ENCODE measurements at regions not wholly inside any gene's neighbourhood (a gene's known extent, or its start where the extent isn't known, plus 50 kb on each side); places are given as distances from the start of the nearest gene placed in this dataset.
"Not testable (repeated sequence)": the region's sequence is repeated elsewhere in the genome, so short reads cannot be mapped to it uniquely, and the experiment has no call there.

DNA sequence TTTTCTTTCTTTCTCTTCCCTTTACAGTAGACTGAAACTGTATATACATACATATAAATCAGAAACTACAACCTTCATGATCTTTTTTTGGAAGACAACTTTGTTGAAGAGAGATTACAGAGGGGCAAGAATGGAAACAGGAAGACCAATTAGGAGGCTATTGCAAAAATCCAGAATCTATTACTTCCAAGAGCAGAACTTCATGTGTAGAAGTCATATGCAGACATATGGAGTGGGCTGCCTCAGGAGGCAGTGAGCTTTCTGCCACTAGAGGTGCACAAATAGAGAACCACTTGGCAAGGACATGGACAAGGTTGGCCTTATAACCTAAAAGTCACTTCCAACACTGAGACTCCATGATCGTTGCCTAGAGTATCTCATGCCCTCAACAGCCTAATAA, 157.8 kb upstream of the NR4A3 start:
- in situ Hi-C loops (cut with HindIII; ENCODE audit: low sequenced_read_pairs): no loop called here

DNA sequence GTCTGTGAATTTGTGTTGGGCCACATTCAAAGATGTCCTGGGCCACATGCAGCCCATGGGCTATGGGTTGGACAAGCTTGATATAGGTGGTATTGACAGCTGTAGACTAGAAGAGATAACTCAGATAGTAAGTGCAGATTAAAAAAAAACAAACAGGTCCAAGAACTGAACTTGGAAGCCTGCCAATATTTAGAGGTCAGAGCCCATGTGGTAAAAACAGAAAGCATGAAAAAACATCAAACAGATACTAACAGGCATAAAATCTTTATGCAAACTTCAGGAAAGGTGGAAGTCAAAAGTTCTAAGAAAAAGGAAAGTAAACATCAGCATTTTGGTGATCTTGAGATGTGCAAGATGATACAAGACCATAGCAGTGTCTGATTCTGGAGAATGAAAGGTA, 155.1 kb upstream of the NR4A3 start:
- in situ Hi-C loops (cut with HindIII; ENCODE audit: low sequenced_read_pairs): no loop called here

DNA sequence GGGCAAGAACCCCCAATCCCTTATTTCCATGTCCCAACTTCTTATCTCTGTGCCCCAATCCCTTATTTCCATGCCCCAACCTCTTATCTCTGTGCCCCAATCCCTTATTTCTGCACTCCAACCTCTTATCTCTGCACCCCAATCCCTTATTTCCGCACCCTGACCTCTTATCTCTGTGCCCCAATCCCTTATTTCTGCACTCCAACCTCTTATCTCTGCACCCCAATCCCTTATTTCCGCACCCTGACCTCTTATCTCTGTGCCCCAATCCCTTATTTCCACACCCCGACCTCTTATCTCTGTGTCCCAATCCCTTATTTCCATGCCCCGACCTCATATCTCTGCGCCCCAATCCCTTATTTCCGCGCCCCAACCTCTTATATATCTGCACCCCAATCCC, 150.8 kb upstream of the NR4A3 start:
- in situ Hi-C loops (cut with HindIII; ENCODE audit: low sequenced_read_pairs): not testable (repeated sequence)

DNA sequence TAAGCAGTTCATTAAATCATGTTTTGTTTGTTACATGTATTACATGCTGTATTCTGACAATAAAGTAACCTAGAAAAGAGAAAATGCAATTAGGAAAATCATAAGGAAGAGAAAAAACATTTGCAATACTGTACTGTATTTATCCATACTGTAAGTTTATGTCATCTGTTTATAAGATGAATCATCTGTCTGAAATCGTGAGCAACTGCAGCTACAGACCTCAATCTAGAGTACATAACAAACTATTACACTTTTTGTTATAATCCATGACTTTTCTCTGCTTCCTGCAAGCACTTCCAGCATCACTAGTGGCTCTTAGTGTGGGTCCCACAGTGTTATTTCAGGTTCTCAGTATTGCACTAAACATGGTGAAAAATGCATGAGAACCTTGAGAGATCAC, 144.4 kb upstream of the NR4A3 start:
- in situ Hi-C loops (cut with HindIII; ENCODE audit: low sequenced_read_pairs): no loop called here

DNA sequence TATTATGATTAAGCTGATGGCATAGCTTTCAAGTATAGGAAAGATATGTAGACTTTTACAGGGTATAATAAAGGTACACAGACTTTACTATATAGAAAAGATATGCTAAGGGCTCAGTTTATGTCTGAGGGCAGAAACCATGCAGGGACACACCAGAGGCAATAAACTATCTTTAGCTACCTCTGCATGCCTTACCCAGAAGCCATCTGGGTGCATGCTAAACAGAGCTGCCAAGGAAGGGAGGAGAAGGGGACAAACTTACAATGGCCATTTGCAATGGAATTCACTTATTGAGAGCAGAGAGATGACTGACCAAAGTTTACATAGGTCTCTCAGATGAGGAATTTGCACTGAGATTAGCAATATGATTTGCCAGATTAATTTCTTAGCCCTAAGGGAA, 143.1 kb upstream of the NR4A3 start:
- in situ Hi-C loops (cut with HindIII; ENCODE audit: low sequenced_read_pairs): no loop called here

DNA sequence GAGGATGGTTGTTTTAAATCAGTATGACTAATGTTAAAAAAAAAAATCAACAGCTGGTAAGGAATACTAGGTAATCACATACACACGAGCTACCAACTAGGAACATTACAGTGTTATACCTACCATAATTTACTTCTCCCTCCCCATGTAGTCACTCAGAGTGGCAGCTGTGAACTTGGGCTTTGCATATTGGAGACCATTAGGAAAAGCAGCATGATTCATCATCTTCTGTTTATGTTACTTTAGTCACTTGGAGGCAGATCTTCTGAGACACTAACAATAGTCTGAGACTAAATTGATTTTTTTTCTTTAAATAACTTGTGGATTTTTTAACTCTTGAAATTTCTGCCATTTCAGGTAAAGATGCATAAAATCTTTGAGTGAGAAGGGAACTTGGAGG, 141.5 kb upstream of the NR4A3 start:
- in situ Hi-C loops (cut with HindIII; ENCODE audit: low sequenced_read_pairs): no loop called here

DNA sequence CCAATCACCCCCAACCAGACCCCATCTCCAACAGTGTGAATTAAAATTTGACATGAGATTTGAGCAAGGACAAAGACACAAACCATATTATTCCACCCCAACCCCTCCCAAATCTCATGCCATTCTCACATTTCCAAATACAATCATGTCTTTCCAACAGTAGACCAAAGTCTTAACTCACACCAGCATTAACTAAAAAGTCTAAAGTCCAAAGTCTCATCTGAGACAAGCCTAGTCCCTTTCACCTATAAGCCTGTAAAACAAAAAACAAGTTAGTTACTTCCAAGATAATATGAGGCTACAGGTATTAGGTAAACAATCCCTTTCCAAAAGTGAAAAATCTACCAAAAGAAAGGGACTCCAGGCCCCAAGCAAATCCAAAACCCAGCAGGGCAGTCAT, 140.6 kb upstream of the NR4A3 start:
- in situ Hi-C loops (cut with HindIII; ENCODE audit: low sequenced_read_pairs): no loop called here

DNA sequence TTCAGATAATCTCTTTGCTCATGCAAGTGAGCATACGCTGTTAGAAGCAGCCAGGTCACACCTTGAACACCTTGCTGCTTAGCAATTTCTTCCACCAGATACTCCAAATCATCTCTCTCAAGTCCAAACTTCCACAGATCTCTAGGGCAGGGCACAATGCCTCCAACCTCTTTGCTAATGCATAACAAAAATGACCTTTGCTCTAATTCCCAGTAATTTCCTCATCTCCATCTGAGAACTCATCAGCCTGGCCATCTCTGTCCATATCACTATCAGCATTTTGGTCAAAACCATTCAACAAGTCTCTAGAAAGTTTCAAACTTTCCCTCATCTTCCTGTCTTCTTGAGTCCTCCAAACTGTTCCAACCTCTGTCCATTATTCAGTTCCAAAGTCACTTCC, 139.3 kb upstream of the NR4A3 start:
- in situ Hi-C loops (cut with HindIII; ENCODE audit: low sequenced_read_pairs): no loop called here

DNA sequence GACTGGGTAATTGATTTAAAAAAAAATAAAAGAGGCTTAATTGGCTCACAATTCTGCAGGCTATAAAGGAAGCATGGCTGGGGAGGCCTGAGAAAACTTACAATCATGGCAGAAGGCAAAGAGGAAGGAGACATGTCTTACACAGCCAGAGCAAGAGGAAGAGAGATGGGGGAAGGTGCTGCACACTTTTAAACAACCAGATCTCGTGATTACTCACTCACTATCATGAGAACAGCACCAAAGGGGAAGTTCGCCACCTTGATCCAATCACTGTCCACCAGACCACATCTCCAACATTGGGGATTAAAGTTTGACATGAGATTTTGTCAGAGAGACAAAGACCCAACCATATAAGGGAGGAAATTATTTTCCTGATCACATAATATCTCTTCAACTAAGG, 138.8 kb upstream of the NR4A3 start:
- in situ Hi-C loops (cut with HindIII; ENCODE audit: low sequenced_read_pairs): no loop called here

DNA sequence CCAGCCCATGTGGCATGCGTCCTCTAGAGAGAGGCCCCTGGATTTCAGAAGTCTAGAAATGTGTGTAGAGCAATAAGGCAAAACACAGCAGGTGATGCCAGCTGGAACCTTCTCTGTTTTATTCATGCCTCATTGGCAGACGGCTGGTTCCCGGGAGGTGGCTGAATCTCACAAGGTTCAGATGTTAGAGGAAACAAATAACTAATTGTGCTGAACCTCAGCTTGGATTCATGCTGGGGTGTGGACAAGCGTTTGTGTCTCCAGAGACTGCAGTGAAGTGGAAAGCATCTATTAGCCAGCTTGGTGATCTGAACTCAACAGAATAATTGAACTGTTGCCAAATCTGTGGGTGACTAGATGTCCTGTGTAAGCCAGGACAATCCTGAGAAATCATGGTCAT, 131.1 kb upstream of the NR4A3 start:
- in situ Hi-C loops (cut with HindIII; ENCODE audit: low sequenced_read_pairs): no loop called here

DNA sequence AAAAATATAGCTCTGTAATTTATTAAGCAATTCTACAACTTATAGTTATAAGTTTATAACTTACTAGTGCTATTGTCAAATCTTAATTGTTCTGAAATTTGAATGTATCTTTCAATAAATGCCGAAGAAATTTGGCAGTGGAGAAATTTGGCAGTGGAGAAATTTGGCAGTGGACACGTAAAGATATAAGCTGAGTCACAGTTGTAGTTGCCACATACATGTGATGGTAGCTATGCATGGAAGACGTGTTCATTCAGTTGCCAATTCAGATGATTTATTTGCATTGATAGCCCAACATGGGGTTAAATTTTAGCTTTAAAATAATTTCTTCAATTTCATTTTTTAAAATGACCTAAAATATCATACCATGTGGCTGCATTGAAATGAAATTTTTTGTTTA, 127.8 kb upstream of the NR4A3 start:
- in situ Hi-C loops (cut with HindIII; ENCODE audit: low sequenced_read_pairs): no loop called here

DNA sequence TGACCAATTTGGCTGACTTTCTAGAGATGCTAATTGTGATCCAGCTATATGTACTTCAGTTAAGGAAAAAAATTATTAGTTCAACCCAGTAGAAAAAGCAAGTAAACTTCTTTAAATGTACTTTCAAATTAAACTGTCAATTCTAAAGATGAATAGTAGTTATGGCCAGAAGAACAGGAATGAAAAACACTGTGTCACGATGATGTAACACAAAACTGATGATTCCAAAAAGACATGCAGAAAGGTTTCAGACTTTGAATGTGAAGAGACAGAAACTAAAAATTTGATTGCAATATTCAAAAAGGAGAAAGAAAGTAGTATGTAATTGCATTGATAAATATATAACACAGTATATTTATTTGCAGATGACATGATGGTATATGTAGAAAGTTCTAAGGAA, 127.3 kb upstream of the NR4A3 start:
- in situ Hi-C loops (cut with HindIII; ENCODE audit: low sequenced_read_pairs): no loop called here

DNA sequence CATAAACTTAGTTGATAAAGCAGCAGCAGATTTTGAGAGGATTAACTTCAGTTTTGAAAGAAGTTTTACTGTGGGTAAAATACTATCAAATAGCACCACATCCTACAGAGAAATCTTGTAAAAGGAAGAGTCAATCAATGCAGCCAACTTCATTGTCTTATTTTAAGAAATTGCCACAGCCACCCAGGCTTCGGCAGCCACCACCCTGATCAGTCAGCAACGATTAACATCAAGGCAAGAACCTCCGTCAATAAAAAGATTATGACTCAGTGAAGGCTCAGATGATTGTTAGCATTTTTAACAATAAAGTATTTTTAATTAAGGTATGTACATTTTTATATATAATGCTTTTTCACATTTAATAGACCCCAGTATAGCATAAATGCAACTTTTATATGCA, 122.3 kb upstream of the NR4A3 start:
- in situ Hi-C loops (cut with HindIII; ENCODE audit: low sequenced_read_pairs): no loop called here

DNA sequence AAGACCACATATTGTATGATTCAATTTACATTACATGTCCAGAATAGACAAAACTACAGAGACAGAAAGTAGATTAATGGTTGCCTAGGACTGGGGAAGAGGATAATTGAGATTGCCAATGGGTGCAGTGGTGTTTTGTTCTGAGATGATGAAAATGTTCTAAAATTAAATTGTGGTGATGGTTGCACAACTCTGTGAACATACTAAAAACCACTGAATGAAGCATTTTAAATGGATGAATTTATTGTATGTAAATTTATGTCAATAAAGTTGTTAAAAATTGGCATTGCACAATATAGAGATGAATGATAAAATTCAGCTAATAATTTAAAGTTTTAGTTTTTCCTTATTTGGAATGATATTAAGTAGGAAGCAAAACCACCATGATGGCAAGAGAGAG, 109.5 kb upstream of the NR4A3 start:
- in situ Hi-C loops (cut with HindIII; ENCODE audit: low sequenced_read_pairs): no loop called here

DNA sequence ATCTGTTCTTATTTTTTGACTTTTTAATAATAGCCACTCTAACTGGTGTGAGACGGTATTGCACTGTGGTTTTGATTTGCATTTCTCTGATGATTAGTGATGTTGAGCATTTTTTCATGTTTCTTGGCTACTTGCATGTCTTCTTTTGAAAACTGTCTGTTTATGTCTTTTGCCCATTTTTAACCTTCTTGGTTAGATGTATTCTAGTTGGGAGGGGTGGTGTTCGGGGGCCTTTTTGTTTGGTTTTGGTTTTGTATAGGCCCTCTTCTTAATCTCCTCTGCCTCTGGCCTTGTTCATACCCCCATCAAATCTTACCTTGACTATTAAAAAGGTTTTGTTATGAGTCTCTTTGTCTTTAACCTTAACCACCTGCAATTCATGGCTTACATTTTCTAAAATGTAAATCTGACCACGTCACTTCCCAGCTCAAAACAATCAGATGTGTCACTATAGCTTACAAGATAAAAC, 107.8 kb upstream of the NR4A3 start:
- in situ Hi-C loops (cut with HindIII; ENCODE audit: low sequenced_read_pairs): no loop called here

DNA sequence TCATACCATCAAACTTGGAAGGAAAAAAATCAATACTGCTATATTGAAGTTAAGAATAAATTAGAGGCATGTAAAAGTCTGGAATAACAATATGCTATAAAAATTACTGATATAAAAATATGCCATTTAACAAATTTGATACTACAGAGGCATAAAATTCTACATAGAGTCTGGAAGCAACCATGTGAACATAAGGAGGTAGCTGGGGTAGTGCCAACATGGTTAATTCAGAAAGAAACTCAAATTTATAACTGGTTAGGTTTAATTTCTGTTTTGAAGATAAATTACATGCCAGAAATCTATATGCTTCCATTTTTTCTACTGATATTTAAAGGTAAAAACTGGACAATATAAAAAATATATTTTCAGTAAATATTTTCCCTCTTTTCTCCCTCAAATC, 103.1 kb upstream of the NR4A3 start:
- in situ Hi-C loops (cut with HindIII; ENCODE audit: low sequenced_read_pairs): no loop called here

DNA sequence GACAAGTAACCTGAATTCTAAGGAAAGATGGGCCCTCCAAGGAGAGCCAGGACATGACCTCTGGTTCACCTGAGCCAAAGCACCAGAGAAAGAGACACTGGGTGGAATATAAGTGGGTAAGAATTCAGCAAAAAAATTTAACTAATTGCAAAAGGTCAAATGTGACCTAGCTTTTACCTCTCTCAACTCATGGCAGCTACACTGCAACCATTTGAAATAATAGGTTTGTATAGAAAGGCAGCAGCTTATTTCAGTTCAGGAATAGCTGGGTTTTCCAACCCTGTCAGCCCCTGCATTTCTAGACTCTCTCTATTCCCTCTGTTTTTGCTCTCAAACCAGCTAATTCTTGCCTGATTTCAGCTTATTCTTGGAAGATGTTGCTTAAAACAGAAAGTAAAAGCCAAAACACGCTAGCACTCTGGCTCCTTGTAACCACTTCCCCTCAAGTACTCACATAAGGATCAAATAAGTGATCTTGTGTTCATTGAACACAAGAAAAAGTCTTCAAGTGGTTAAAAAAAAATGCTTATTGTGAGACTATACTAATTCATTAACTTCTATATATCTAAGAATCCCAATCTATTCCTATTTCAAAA, 101.1 kb upstream of the NR4A3 start:
- in situ Hi-C loops (cut with HindIII; ENCODE audit: low sequenced_read_pairs): no loop called here

DNA sequence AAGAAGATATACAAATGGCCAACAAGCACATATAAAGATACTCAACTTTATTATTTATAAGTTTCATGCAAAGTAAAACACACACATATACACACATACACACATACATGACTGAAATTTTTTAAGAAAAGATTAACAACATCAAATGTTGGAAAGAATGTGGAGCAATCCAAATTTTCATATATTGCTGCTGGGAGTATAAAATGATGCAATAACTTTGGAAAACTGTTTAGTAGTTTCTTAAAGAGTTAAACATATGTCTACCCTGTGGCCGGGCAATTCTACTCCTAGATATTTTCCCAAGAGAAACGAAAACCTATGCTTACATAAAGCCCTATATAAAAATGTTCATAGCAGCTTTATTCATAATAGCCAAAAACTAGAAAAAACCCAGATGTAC, 99.8 kb upstream of the NR4A3 start:
- in situ Hi-C loops (cut with HindIII; ENCODE audit: low sequenced_read_pairs): no loop called here

DNA sequence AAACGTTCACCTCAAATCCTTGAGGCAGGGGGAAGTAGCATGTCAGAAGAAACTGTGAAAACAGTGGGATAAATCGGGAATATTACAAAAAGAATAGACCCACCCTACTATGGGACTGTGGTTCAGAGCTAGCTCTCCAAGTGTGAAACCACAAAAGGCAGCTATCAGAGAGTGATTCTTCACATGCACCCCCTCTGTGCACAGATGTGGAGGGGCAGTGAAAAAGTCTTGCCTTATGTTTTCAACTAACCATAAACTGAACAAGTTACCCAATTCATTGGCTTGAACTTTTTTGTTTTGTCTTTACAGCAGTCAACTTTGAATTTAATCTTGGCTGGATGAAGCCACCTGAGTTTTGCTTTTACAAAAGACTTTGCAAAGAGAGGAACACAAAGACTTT, 98.8 kb upstream of the NR4A3 start:
- in situ Hi-C loops (cut with HindIII; ENCODE audit: low sequenced_read_pairs): no loop called here

DNA sequence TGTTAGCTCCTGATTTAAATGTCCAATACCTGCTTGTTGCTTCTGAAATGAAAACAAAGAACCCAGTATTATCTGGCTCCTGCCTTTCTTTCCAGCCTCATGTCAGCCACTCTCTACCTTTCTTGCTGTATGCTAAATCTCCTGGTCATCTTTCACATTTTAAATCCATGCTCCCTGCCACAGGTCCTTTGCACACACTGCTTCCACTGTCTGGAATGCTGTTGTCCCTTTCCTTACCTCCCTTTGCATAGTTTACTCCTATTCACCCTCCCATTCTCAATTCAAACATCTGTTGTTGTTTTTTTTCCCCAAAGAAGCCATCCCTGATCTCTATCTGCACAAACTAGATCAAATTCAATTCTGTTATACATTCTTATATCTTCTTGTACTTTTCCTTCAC, 97.0 kb upstream of the NR4A3 start:
- in situ Hi-C loops (cut with HindIII; ENCODE audit: low sequenced_read_pairs): no loop called here

DNA sequence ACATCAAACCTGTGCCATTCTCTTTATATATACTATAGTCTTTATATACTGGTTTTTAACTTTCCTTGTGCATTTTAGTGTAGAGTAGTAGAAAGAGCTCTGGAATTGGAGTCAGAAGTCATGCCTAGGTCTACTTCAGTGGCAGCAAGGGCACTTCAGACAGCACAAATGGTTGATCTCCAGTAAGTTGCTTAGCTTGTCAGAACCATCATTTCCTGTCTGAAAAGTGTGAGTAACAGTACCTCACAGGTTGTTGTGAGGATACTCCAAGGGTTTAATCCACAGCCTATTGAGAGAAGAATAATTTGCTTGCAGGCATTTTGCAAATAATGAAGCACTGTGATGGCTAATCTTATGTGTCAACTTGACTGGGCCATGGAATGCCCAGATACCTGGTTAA, 95.8 kb upstream of the NR4A3 start:
- in situ Hi-C loops (cut with HindIII; ENCODE audit: low sequenced_read_pairs): no loop called here

DNA sequence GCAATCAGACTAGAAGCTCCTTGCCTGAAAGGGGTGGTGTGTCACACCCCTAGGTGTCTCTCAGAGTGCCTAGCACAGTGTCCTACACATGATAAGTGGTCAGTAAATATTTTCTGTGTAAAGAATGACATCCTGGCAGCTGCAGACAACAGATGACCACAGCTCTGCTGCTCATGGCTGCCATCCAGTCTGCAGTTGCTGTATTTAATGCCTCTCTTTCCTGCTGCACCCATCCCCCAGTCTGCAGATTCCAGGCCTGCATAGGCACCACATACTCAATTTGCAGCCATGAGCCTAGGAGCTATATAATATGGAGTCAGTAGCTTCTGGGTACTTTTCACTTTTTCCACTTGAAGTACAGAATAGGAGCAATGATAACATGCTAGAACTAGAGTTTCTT, 94.9 kb upstream of the NR4A3 start:
- in situ Hi-C loops (cut with HindIII; ENCODE audit: low sequenced_read_pairs): no loop called here

DNA sequence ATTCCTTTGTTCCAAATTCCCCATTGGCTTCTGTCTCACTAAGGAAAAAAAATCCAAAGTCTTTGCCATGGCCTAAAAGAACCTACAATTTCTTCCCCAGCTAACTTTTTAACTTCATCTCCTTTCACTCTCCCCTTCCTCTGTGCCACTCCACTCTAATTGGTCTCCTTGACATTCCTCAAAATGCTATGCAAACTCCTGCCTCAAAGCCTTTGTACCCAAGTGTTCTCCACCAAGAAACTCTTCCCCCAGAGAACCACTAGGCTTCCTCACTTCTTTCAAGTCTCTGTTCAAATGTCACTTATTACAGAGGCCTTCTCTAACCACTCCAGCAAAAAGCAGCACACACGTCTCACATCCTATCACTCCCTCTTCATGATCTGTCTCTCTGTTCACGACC, 91.6 kb upstream of the NR4A3 start:
- in situ Hi-C loops (cut with HindIII; ENCODE audit: low sequenced_read_pairs): no loop called here

DNA sequence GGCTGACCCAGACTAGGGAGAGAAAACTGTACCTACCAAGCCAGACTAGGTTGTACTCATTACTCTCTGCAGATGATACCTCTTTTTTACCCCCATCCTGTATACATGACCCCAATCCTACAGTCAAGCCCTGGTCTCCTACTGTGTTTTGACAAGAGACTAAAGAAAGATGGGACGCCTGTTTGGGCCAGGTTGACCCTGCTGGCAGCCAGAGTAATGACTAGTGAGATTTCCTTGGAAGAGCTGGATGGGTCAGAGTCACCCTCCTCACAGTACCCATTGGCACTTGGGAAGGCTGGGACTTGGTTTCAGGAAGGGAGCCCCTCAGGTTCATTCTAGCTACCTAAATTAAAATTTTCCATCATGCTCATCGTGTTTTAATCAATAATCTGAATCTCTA, 89.7 kb upstream of the NR4A3 start:
- in situ Hi-C loops (cut with HindIII; ENCODE audit: low sequenced_read_pairs): no loop called here

Data from endothelial cell of hepatic sinusoid (primary cell).